ENCODE measurements at regions not wholly inside any gene's neighbourhood (a gene's known extent, or its start where the extent isn't known, plus 50 kb on each side); places are given as distances from the start of the nearest gene placed in this dataset.

- H3K4me3 Mint-ChIP-seq = no peak overlapping the region
- H3K4me1 Mint-ChIP-seq = no peaks in the 10 kb centered on the region
- no peak for TF ChIP-seq CTCF (IDR thresholded peaks at IDR 0.05)
- no peaks in the 10 kb centered on the region for H3K27me3 ChIP-seq (ENCODE audit: control insufficient read depth, insufficient read depth, low read length)
- ATAC-seq = no peak
- H3K4me3 ChIP-seq (ENCODE audit: low read length) = no peak overlapping the region
- intact Hi-C loops (cut with micrococcal nuclease) = no loop called here
- DNase-seq = no peak
- peaks cover 0 to 4% of the 10 kb centered on the region in 2 donors for H3K27me3 Mint-ChIP-seq (ENCODE audit: low read depth in 2 of 2)
- no peak overlapping the region for H3K27ac ChIP-seq (ENCODE audit: low read length)
- H3K27ac Mint-ChIP-seq = no peak overlapping the region
- H3K36me3 ChIP-seq (ENCODE audit: control insufficient read depth, insufficient read depth, low read length) = no peaks in the 10 kb centered on the region
- no peaks in the 10 kb centered on the region for H3K9me3 Mint-ChIP-seq
- H3K4me1 ChIP-seq (ENCODE audit: control insufficient read depth, insufficient read depth, low read length) = no peaks in the 10 kb centered on the region
- no peaks in the 10 kb centered on the region for H3K9me3 ChIP-seq (ENCODE audit: control insufficient read depth, insufficient read depth, low read length)
- 67% methylated on average over 6 of the region's 6 CpGs for WGBS (ENCODE audit: insufficient coverage)
- no peaks in the 10 kb centered on the region for H3K36me3 Mint-ChIP-seq
Observed at GRCh38 chr10:131424053-131424452, 112.5 kb upstream of the TCERG1L start.

GRCh38 chr10:131424836-131425491 lies 113.4 kb upstream of the TCERG1L start:
- intact Hi-C loops (cut with micrococcal nuclease) = no loop called here
- DNase-seq (no peak), ATAC-seq (no peak)
- no peaks in the 10 kb centered on the region for H3K9me3 ChIP-seq (ENCODE audit: control insufficient read depth, insufficient read depth, low read length)
- H3K4me3 Mint-ChIP-seq = no peak overlapping the region
- no peak overlapping the region for H3K4me3 ChIP-seq (ENCODE audit: low read length)
- no peaks in the 10 kb centered on the region for H3K36me3 Mint-ChIP-seq
- no peak for TF ChIP-seq CTCF (IDR thresholded peaks at IDR 0.05)
- H3K4me1 Mint-ChIP-seq = no peaks in the 10 kb centered on the region
- H3K27ac ChIP-seq (ENCODE audit: low read length) = no peak overlapping the region
- no peaks in the 10 kb centered on the region for H3K36me3 ChIP-seq (ENCODE audit: control insufficient read depth, insufficient read depth, low read length)
- WGBS (ENCODE audit: insufficient coverage) = 84% methylated on average over 12 of the region's 12 CpGs
- H3K27me3 Mint-ChIP-seq (ENCODE audit: low read depth in 2 of 2) = peaks cover 0 to 4% of the 10 kb centered on the region in 2 donors
- no peak overlapping the region for H3K27ac Mint-ChIP-seq
- no peaks in the 10 kb centered on the region for H3K27me3 ChIP-seq (ENCODE audit: control insufficient read depth, insufficient read depth, low read length)
- H3K4me1 ChIP-seq (ENCODE audit: control insufficient read depth, insufficient read depth, low read length) = no peaks in the 10 kb centered on the region
- H3K9me3 Mint-ChIP-seq = no peaks in the 10 kb centered on the region

GRCh38 chr10:131425752-131426533 lies 114.4 kb upstream of the TCERG1L start:
- Mint-ChIP-seq H3K4me1 (no peaks in the 10 kb centered on the region), H3K4me3 (no peak overlapping the region), H3K36me3 (no peaks in the 10 kb centered on the region), H3K27ac (no peak overlapping the region), H3K9me3 (no peaks in the 10 kb centered on the region), H3K27me3 (ENCODE audit: low read depth in 2 of 2) (peaks cover 4 to 8% of the 10 kb centered on the region in 2 donors)
- ATAC-seq (no peak), DNase-seq (no peak)
- no peak for TF ChIP-seq CTCF (IDR thresholded peaks at IDR 0.05)
- intact Hi-C loops (cut with micrococcal nuclease) = no loop called here
- no peaks in the 10 kb centered on the region for H3K9me3 ChIP-seq (ENCODE audit: control insufficient read depth, insufficient read depth, low read length)
- H3K4me1 ChIP-seq (ENCODE audit: control insufficient read depth, insufficient read depth, low read length) = no peaks in the 10 kb centered on the region
- 73% methylated on average over 11 of the region's 11 CpGs for WGBS (ENCODE audit: insufficient coverage)
- no peaks in the 10 kb centered on the region for H3K27me3 ChIP-seq (ENCODE audit: control insufficient read depth, insufficient read depth, low read length)
- H3K36me3 ChIP-seq (ENCODE audit: control insufficient read depth, insufficient read depth, low read length) = no peaks in the 10 kb centered on the region
- no peak overlapping the region for H3K27ac ChIP-seq (ENCODE audit: low read length)
- no peak overlapping the region for H3K4me3 ChIP-seq (ENCODE audit: low read length)

Data from natural killer cell (primary cell).